ENCODE measurements at regions not wholly inside any gene's neighbourhood (a gene's known extent, or its start where the extent isn't known, plus 50 kb on each side); places are given as distances from the start of the nearest gene placed in this dataset.

GRCh38 chr2:198424112-198424511 lies 619.7 kb downstream of the PLCL1 start:
- TF ChIP-seq EGR1 (IDR thresholded peaks at IDR 0.05) (no peak), YY1 (IDR thresholded peaks at IDR 0.05; ENCODE audit: low read depth) (no peak), RAD21 (IDR thresholded peaks at IDR 0.05; ENCODE audit: low read depth) (no peak), USF1 (IDR thresholded peaks at IDR 0.05) (no peak), MAX (IDR thresholded peaks at IDR 0.05) (no peak), TAF1 (IDR thresholded peaks at IDR 0.05; ENCODE audit: low read depth) (no peak), EP300 (IDR thresholded peaks at IDR 0.05; ENCODE audit: borderline replicate concordance) (no peak)

All from Ishikawa (cell line).